ENCODE measurements at regions not wholly inside any gene's neighbourhood (a gene's known extent, or its start where the extent isn't known, plus 50 kb on each side); places are given as distances from the start of the nearest gene placed in this dataset.

GRCh38 chr5:98414938-98415337 is 358.5 kb upstream of the RGMB start:
- H3K4me1 Mint-ChIP-seq (ENCODE audit: unreplicated experiment): peaks cover 17% of the 10 kb centered on the region
- H3K36me3 Mint-ChIP-seq (ENCODE audit: unreplicated experiment): no peaks in the 10 kb centered on the region
- peak overlapping the region; percentile 58 for H3K27ac Mint-ChIP-seq (ENCODE audit: unreplicated experiment)

GRCh38 chr5:98415663-98416062 is 357.8 kb upstream of the RGMB start:
- peaks cover 4% of the 10 kb centered on the region for H3K9me3 Mint-ChIP-seq (ENCODE audit: unreplicated experiment)
- H3K27ac Mint-ChIP-seq (ENCODE audit: unreplicated experiment): peak overlapping the region; percentile 24
- no peaks in the 10 kb centered on the region for H3K36me3 Mint-ChIP-seq (ENCODE audit: unreplicated experiment)
- DNase-seq (ENCODE audit: extremely low spot score, unreplicated experiment): no peak
- no peaks in the 10 kb centered on the region for H3K27me3 Mint-ChIP-seq (ENCODE audit: unreplicated experiment)
- H3K4me1 Mint-ChIP-seq (ENCODE audit: unreplicated experiment): peaks cover 17% of the 10 kb centered on the region
- TF ChIP-seq CTCF (IDR thresholded peaks at IDR 0.05): no peak
- no peak overlapping the region for H3K4me3 Mint-ChIP-seq (ENCODE audit: unreplicated experiment)

More at GRCh38 chr5:98414938-98415337, 358.5 kb upstream of the RGMB start:
- no peaks in the 10 kb centered on the region for H3K27me3 Mint-ChIP-seq (ENCODE audit: unreplicated experiment)
- TF ChIP-seq CTCF (IDR thresholded peaks at IDR 0.05): no peak
- peaks cover 4% of the 10 kb centered on the region for H3K9me3 Mint-ChIP-seq (ENCODE audit: unreplicated experiment)
- DNase-seq (ENCODE audit: extremely low spot score, unreplicated experiment): no peak
- no peak overlapping the region for H3K4me3 Mint-ChIP-seq (ENCODE audit: unreplicated experiment)

- H3K27ac Mint-ChIP-seq (ENCODE audit: unreplicated experiment): no peak overlapping the region
- no peaks in the 10 kb centered on the region for H3K36me3 Mint-ChIP-seq (ENCODE audit: unreplicated experiment)
- peaks cover 20% of the 10 kb centered on the region for H3K4me1 Mint-ChIP-seq (ENCODE audit: unreplicated experiment)
- no peaks in the 10 kb centered on the region for H3K27me3 Mint-ChIP-seq (ENCODE audit: unreplicated experiment)
- no peak for DNase-seq (ENCODE audit: extremely low spot score, unreplicated experiment)
- H3K9me3 Mint-ChIP-seq (ENCODE audit: unreplicated experiment): peaks cover 7% of the 10 kb centered on the region
- no peak overlapping the region for H3K4me3 Mint-ChIP-seq (ENCODE audit: unreplicated experiment)
- TF ChIP-seq CTCF (IDR thresholded peaks at IDR 0.05): no peak
Observed at GRCh38 chr5:98416541-98416940, 356.9 kb upstream of the RGMB start.

GRCh38 chr5:98419825-98420224 is 353.6 kb upstream of the RGMB start:
- peaks cover 32% of the 10 kb centered on the region for H3K4me1 Mint-ChIP-seq (ENCODE audit: unreplicated experiment)
- no peaks in the 10 kb centered on the region for H3K36me3 Mint-ChIP-seq (ENCODE audit: unreplicated experiment)

More at GRCh38 chr5:98419825-98420224, 353.6 kb upstream of the RGMB start:
- no peak for TF ChIP-seq CTCF (IDR thresholded peaks at IDR 0.05)
- no peak overlapping the region for H3K4me3 Mint-ChIP-seq (ENCODE audit: unreplicated experiment)
- H3K27ac Mint-ChIP-seq (ENCODE audit: unreplicated experiment): no peak overlapping the region
- no peaks in the 10 kb centered on the region for H3K27me3 Mint-ChIP-seq (ENCODE audit: unreplicated experiment)
- H3K9me3 Mint-ChIP-seq (ENCODE audit: unreplicated experiment): peaks cover 8% of the 10 kb centered on the region
- no peak for DNase-seq (ENCODE audit: extremely low spot score, unreplicated experiment)

Measured in osteocyte (in vitro differentiated cells).